ENCODE measurements at regions not wholly inside any gene's neighbourhood (a gene's known extent, or its start where the extent isn't known, plus 50 kb on each side); places are given as distances from the start of the nearest gene placed in this dataset.

DNA sequence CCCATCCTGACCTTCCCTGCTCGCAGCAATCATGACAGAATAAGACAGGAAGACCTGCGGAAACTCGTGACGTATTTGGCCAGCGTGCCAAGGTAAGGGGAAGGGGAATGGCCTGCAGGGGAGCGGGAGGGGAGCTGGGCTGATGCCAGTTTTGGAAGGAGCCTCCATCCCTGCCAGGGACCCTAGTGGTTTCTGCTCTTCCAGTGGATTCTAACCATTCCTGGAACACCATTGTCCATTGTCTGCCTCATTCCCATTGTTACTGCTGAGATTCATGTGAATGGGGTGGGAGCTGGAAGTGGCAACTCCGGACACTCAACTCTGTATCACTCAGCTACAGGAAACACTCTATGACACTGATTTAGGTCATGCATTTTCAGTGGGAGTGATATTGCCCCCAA is 242.9 kb upstream of the ROPN1 start:
- no peak overlapping the region for H3K4me3 ChIP-seq
- H3K27me3 ChIP-seq, result no peaks in the 10 kb centered on the region
- H3K9me3 ChIP-seq, result no peaks in the 10 kb centered on the region
- no peak for DNase-seq (ENCODE audit: low spot score)
- H3K27ac ChIP-seq, result peak overlapping the region; percentile 30 to 37
- H3K36me3 ChIP-seq, result no peaks in the 10 kb centered on the region
- peaks cover 0 to 4% of the 10 kb centered on the region in 2 donors for H3K4me1 ChIP-seq
- TF ChIP-seq, protein P1, sequence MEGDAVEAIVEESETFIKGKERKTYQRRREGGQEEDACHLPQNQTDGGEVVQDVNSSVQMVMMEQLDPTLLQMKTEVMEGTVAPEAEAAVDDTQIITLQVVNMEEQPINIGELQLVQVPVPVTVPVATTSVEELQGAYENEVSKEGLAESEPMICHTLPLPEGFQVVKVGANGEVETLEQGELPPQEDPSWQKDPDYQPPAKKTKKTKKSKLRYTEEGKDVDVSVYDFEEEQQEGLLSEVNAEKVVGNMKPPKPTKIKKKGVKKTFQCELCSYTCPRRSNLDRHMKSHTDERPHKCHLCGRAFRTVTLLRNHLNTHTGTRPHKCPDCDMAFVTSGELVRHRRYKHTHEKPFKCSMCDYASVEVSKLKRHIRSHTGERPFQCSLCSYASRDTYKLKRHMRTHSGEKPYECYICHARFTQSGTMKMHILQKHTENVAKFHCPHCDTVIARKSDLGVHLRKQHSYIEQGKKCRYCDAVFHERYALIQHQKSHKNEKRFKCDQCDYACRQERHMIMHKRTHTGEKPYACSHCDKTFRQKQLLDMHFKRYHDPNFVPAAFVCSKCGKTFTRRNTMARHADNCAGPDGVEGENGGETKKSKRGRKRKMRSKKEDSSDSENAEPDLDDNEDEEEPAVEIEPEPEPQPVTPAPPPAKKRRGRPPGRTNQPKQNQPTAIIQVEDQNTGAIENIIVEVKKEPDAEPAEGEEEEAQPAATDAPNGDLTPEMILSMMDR (IDR thresholded peaks at IDR 0.05), result no peak

DNA sequence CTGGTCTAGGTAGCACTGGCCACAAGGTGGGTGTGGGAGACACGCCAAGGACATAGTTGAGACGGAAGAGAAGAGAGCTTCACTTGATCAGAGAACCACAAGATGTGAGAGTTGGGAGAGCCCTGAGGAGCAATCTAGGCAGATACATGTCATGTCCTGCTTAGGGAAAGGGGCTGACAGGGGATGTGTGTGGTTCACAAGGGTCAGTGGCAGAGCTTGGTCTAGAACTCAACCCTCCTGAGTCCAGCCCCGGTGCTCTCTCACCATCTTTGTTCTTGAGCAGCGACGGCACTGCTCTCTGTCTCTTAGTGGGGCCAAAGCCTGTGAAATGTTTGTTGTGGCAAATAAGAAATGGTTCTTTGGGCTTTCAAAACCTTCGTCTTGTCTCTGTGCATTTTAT is 243.5 kb upstream of the ROPN1 start:
- Histone ChIP-seq H3K4me1 (peaks cover 0 to 4% of the 10 kb centered on the region in 2 donors), H3K27ac (peak overlapping the region; percentile 22 to 37), H3K9me3 (no peaks in the 10 kb centered on the region), H3K27me3 (no peaks in the 10 kb centered on the region), H3K4me3 (no peak overlapping the region), H3K36me3 (no peaks in the 10 kb centered on the region)
- TF ChIP-seq, protein P1 (IDR thresholded peaks at IDR 0.05), result no peak
- DNase-seq (ENCODE audit: low spot score), result no peak

DNA sequence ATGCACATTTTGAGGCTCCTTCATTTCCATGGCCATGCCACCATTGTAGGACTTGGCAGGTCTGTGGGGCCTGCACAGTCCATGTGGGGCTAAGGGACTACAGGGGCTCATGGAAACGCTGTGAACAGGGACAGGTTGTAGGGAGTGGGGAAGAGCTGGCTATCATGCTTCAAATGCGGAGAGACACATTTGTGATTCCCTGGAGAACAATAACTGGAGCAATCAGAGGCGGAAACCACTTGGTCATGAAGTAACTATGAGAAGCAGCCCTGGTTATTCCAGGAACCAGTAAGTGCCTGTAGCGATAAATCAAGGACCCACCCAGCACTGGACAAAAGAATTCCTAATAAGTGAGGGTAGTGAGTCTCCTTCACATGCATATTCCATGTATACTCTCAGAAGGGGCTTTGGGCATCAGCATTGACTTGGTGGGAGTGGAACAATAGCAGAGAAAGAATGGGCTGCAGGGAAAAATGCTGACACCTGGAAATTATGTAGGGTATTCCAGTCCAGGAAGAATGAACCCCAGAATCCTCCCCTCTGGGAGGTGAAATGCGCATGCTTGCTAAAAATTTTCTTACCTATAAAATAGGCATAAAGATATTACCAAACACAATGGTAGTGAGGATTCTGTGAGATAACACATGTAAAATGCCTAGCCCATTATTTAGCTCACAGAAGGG is 251.4 kb upstream of the ROPN1 start:
- Histone ChIP-seq H3K9me3 (no peaks in the 10 kb centered on the region), H3K4me3 (no peak overlapping the region), H3K36me3 (no peaks in the 10 kb centered on the region), H3K4me1 (peaks cover 0 to 25% of the 10 kb centered on the region in 2 donors), H3K27me3 (no peaks in the 10 kb centered on the region), H3K27ac (no peak overlapping the region)
- TF ChIP-seq, protein P1 (IDR thresholded peaks at IDR 0.05), result no peak
- no peak for DNase-seq (ENCODE audit: low spot score)

DNA sequence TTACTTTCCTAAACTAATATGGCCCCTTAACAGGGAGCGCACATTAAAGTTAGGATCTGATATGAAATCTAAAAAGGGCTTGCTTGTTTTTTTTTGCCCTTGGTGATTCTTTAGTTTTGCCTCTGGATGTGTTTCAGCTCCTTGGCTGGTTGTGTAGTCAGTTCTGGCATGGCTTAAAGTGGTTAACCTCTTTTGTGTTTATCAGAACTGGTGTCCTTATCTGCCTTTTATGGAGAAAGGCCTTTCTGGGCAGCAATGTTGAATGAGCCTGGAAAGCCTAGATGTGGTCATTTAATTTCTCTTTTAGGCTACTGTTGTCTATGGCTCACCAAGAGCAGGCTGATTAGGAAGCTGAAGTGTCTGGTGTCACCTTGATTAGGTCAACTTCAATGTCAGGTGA is 254.5 kb upstream of the ROPN1 start:
- no peaks in the 10 kb centered on the region for H3K9me3 ChIP-seq
- TF ChIP-seq, protein P1 (IDR thresholded peaks at IDR 0.05), result no peak
- no peaks in the 10 kb centered on the region for H3K36me3 ChIP-seq
- H3K27ac ChIP-seq, result peak overlapping the region; percentile 33 to 89
- H3K4me1 ChIP-seq, result peaks cover 0 to 48% of the 10 kb centered on the region in 2 donors
- no peaks in the 10 kb centered on the region for H3K27me3 ChIP-seq
- no peak overlapping the region for H3K4me3 ChIP-seq
- no peak for DNase-seq (ENCODE audit: low spot score)

DNA sequence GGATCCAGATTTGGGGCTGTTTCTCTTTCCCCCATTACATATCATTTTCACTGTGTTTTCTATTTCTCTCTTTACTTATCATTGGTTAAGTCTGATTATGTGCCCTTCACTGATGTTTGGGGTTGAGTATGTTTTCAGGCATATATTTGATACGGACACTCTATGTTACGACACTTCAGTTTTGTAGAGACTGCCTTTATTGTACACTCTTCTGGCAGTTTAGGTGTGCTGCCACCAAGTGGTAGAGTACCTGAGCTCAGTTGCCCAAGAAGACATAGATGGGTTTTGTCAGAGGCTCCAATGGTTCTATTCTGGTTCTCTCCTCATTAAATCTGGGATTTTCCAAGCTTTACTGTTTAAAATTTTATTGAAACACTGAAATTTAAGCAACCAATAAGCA is 255.0 kb upstream of the ROPN1 start:
- H3K27me3 ChIP-seq, result no peaks in the 10 kb centered on the region
- no peak for DNase-seq (ENCODE audit: low spot score)
- no peaks in the 10 kb centered on the region for H3K9me3 ChIP-seq
- TF ChIP-seq, protein P1 (IDR thresholded peaks at IDR 0.05), result peak in 1 of 2 donors; percentile 58
- H3K36me3 ChIP-seq, result no peaks in the 10 kb centered on the region
- peaks cover 0 to 48% of the 10 kb centered on the region in 2 donors for H3K4me1 ChIP-seq
- H3K27ac ChIP-seq, result peak overlapping the region; percentile 33 to 89
- H3K4me3 ChIP-seq, result no peak overlapping the region

All from right atrium auricular region (tissue), 2 donors.